OCI-LY7 (cell line): ENCODE measurements at regions not wholly inside any gene's neighbourhood (a gene's known extent, or its start where the extent isn't known, plus 50 kb on each side); places are given as distances from the start of the nearest gene placed in this dataset.

Experiments
- EZH2phosphoT487 ChIP-seq: fragments of 200-600 bp; sonication (generic); IDR thresholded peaks from 2 replicates; pipeline ENCODE4 v1.6.1; 2018; ENCODE audit warnings: low read depth, borderline replicate concordance, mild to moderate bottlenecking, mixed run types, antibody characterized with exemption, low read length, moderate library complexity, mixed read lengths
- TF ChIP-seq, protein P1 (sequence below): fragments of 200-600 bp; sonication (generic); conservative IDR thresholded peaks from 2 replicates; pipeline ENCODE4 v1.5.1; 2014; ENCODE audit warnings: mild to moderate bottlenecking, antibody characterized with exemption, low read length, moderate library complexity, mixed read lengths

DNA sequence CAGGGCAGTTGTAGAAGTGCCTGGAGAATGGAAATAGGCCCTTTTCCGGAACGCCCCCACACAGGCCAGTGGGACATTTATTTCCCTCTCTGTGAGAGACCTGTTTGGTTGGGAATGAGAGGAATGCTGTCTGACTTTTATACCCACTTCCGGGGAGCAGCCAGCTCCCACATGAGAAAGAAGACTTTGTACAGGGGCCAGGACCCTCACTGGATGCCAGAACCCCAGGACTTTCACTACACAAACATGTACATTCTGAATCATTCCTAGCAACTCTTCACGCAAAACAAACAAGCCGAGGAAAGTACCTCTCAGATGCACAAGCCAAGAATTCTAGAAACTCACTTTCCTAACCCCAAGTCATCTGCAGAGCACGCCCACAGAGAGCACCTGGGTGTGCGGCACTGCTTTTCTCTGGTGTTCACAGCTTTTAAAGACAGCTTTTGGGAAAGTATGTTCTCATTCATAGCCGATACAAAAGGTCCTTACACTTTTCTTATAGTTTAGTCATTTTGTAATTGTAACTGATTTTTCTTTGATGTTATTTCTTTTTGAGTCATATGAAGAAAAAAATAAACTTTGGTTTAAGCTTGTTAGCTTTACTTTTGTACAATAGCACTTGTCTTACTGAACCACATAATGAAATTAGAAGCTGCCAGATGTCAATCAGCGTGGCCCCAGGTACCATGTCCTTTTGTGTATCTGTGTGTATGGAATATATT, 856.1 kb upstream of the ID2 start:
- TF ChIP-seq, protein P1, sequence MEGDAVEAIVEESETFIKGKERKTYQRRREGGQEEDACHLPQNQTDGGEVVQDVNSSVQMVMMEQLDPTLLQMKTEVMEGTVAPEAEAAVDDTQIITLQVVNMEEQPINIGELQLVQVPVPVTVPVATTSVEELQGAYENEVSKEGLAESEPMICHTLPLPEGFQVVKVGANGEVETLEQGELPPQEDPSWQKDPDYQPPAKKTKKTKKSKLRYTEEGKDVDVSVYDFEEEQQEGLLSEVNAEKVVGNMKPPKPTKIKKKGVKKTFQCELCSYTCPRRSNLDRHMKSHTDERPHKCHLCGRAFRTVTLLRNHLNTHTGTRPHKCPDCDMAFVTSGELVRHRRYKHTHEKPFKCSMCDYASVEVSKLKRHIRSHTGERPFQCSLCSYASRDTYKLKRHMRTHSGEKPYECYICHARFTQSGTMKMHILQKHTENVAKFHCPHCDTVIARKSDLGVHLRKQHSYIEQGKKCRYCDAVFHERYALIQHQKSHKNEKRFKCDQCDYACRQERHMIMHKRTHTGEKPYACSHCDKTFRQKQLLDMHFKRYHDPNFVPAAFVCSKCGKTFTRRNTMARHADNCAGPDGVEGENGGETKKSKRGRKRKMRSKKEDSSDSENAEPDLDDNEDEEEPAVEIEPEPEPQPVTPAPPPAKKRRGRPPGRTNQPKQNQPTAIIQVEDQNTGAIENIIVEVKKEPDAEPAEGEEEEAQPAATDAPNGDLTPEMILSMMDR: no peak
- TF ChIP-seq EZH2phosphoT487: no peak
